Activated CD8-positive, alpha-beta T cell treated with anti-CD3 and anti-CD28 coated beads for 36 hours (primary cell): ENCODE measurements at regions not wholly inside any gene's neighbourhood (a gene's known extent, or its start where the extent isn't known, plus 50 kb on each side); places are given as distances from the start of the nearest gene placed in this dataset.

ENCODE experiments used
- ATAC-seq: fragments of 200-7000 bp; cut with Tn5 transposase; one replicate; pipeline ENCODE4 v1.10.0; 2021; ENCODE audit warnings: mild to moderate bottlenecking, moderate library complexity
- CTCF ChIA-PET: fragments of 350-600 bp; sonication (Branson Sonifier 250); formaldehyde crosslinking; loops from one replicate; lab custom pipeline; 2021; ENCODE audit warnings: antibody characterized with exemption; lab: Charles Lee
- POLR2A ChIA-PET: fragments of 350-600 bp; sonication (Branson Sonifier 250); formaldehyde crosslinking; loops from one replicate; lab custom pipeline; 2021; ENCODE audit warnings: antibody characterized with exemption; lab: Charles Lee
- DNase-seq: peaks from one replicate; pipeline ENCODE4 v3.0.0-alpha.2; 2020
- H3K27ac Mint-ChIP-seq: one replicate; pipeline ENCODE4 v1.8.0; 2021; ENCODE audit warnings: mild to moderate bottlenecking, mixed read lengths
- H3K27me3 Mint-ChIP-seq: one replicate; pipeline ENCODE4 v1.8.0; 2021; ENCODE audit warnings: mixed read lengths
- H3K36me3 Mint-ChIP-seq: one replicate; pipeline ENCODE4 v1.8.0; 2021; ENCODE audit warnings: low read depth, mixed read lengths
- H3K4me1 Mint-ChIP-seq: one replicate; pipeline ENCODE4 v1.8.0; 2021; ENCODE audit warnings: low read depth, mixed read lengths
- H3K4me3 Mint-ChIP-seq: one replicate; pipeline ENCODE4 v1.8.0; 2021; ENCODE audit warnings: mild to moderate bottlenecking, moderate library complexity, mixed read lengths
- H3K9me3 Mint-ChIP-seq: one replicate; pipeline ENCODE4 v1.8.0; 2021; ENCODE audit warnings: mixed read lengths
- intact Hi-C: fragments of 100-400 bp; cut with micrococcal nuclease; formaldehyde crosslinking; loops from one replicate; pipeline ENCODE4 v1.10.0; 2022
- TF ChIP-seq, protein P1 (sequence below): fragments of 200-600 bp; IDR thresholded peaks from one replicate; pipeline ENCODE4 v1.8.0; 2022; ENCODE audit warnings: antibody characterized with exemption, mild to moderate bottlenecking

DNA sequence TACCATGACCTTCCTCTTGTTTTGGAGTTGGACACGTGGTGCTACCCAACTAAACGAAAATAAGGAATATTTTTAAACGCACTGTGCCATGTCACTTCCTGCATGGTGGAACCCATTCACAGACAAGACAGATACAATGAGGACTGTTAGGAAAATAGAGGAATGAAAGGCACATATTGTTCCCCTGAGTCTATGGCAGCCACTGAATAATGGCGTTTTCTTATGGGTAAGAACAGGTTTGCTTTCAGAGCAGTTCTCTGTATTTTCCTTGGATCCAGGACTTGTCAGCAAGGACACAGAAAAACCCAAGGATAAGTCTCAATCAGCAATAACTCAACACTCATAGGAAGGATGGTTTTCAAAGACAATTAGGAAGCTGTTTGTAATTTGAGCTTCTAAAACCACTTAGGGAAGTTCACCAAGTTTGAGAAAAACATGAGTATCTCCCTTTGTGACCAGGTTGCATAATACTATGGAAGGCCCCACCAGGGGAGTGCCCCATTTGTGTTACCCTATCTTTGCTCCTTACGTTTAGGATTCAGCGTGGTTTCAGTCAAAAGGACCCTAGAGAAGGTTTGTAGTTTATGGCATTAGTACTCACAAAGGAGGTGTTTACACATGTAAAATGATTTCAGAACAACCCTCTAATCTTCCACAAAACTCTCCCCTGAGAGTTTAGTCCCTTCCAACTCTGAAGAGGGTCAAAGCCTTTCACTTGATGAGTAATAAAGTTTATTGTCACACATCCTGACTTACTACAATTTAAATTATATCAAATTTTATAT lies 487.2 kb upstream of the ATP11B start:
- TF ChIP-seq, protein P1, sequence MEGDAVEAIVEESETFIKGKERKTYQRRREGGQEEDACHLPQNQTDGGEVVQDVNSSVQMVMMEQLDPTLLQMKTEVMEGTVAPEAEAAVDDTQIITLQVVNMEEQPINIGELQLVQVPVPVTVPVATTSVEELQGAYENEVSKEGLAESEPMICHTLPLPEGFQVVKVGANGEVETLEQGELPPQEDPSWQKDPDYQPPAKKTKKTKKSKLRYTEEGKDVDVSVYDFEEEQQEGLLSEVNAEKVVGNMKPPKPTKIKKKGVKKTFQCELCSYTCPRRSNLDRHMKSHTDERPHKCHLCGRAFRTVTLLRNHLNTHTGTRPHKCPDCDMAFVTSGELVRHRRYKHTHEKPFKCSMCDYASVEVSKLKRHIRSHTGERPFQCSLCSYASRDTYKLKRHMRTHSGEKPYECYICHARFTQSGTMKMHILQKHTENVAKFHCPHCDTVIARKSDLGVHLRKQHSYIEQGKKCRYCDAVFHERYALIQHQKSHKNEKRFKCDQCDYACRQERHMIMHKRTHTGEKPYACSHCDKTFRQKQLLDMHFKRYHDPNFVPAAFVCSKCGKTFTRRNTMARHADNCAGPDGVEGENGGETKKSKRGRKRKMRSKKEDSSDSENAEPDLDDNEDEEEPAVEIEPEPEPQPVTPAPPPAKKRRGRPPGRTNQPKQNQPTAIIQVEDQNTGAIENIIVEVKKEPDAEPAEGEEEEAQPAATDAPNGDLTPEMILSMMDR = no peak
- no peak for ATAC-seq
- no peaks in the 10 kb centered on the region for H3K9me3 Mint-ChIP-seq
- H3K4me1 Mint-ChIP-seq = no peaks in the 10 kb centered on the region
- H3K27ac Mint-ChIP-seq = no peak overlapping the region
- no peaks in the 10 kb centered on the region for H3K36me3 Mint-ChIP-seq
- POLR2A ChIA-PET = no interaction called here
- no peak overlapping the region for H3K4me3 Mint-ChIP-seq
- CTCF ChIA-PET = interaction anchor here (0.8 kb wide), 1 partner anchor 534 kb away, joined by 3 read pairs; no protein-coding TSS in a partner anchor
- no peak for DNase-seq
- H3K27me3 Mint-ChIP-seq = no peaks in the 10 kb centered on the region
- intact Hi-C loops = no loop called here

DNA sequence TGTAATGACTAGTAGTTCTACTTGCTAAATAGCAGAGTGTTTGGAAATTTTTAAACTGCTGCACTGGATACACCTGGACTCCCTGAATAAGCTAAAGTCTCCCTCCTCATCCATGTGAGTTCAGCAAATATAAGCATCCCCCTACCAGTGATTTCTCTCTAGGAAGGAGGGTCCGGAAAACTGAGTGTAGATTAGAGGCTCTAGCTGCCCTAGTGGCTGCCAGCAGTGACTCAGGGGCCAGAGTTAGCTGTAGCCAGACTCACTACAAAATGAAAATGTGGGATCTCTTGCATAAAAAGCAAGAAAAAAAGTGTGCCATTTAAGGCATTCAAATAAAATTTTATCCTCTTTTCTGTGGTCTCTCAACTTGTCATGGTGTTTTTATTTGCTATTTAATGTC lies 485.0 kb upstream of the ATP11B start:
- no peak overlapping the region for H3K27ac Mint-ChIP-seq
- ATAC-seq (no peak), DNase-seq (no peak)
- H3K27me3 Mint-ChIP-seq = no peaks in the 10 kb centered on the region
- ChIA-PET CTCF (no interaction called here), POLR2A (no interaction called here)
- H3K4me1 Mint-ChIP-seq = no peaks in the 10 kb centered on the region
- H3K9me3 Mint-ChIP-seq = peaks cover 4% of the 10 kb centered on the region
- TF ChIP-seq, protein P1 = no peak
- H3K4me3 Mint-ChIP-seq = no peak overlapping the region
- intact Hi-C loops = no loop called here
- no peaks in the 10 kb centered on the region for H3K36me3 Mint-ChIP-seq

DNA sequence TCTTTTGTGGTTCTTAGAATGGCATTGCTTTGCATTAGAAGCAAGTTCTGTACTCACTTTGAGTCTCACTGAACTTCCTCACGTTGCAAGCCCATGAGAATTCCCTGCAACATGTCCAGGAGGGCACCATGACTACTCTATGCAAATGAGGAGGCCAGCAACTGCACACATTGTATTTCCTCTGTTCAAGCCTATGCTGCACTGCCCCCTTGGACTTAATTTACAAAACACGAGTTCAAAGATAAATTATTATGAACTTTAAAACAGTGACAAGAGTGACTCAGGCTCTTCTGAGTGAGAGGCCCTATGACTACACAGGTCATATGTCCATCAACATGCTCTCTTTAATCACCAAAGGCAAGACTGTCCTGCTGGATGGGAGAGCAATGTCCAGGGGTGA lies 484.2 kb upstream of the ATP11B start:
- CTCF ChIA-PET = no interaction called here
- H3K27me3 Mint-ChIP-seq = no peaks in the 10 kb centered on the region

DNA sequence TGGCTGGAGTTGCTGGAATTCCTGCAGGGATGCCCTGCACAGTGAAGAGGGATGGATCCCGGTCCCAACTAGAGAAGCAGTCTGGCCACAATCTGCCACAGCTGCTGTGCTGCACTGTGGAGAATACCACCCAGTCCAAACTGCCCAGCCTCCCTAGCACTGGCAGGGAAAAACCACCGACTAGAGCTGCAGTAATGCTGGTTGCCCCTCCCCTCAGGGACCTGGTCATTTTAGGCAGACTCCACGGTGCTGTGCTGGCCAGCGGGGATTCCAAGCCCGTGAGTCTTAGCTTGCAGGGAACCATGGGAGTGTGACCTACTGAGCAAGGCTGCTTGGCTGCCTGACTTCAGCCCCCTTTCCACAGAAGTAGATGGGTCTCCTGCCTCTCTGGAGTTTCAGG lies 478.0 kb upstream of the ATP11B start:
- H3K4me3 Mint-ChIP-seq = no peak overlapping the region
- H3K9me3 Mint-ChIP-seq = peaks cover 15% of the 10 kb centered on the region
- no peaks in the 10 kb centered on the region for H3K4me1 Mint-ChIP-seq
- no peak overlapping the region for H3K27ac Mint-ChIP-seq
- POLR2A ChIA-PET = no interaction called here
- H3K27me3 Mint-ChIP-seq = no peaks in the 10 kb centered on the region
- DNase-seq (no peak), ATAC-seq (no peak)
- intact Hi-C loops = no loop called here
- CTCF ChIA-PET = no interaction called here
- TF ChIP-seq, protein P1 = no peak
- H3K36me3 Mint-ChIP-seq = no peaks in the 10 kb centered on the region

More for the DNA sequence above, 484.2 kb upstream of the ATP11B start:
- POLR2A ChIA-PET = no interaction called here
- no peak overlapping the region for H3K27ac Mint-ChIP-seq
- no peaks in the 10 kb centered on the region for H3K36me3 Mint-ChIP-seq
- TF ChIP-seq, protein P1 = no peak
- H3K9me3 Mint-ChIP-seq = peaks cover 4% of the 10 kb centered on the region
- ATAC-seq (no peak), DNase-seq (no peak)
- H3K4me1 Mint-ChIP-seq = no peaks in the 10 kb centered on the region
- intact Hi-C loops = no loop called here
- H3K4me3 Mint-ChIP-seq = no peak overlapping the region

DNA sequence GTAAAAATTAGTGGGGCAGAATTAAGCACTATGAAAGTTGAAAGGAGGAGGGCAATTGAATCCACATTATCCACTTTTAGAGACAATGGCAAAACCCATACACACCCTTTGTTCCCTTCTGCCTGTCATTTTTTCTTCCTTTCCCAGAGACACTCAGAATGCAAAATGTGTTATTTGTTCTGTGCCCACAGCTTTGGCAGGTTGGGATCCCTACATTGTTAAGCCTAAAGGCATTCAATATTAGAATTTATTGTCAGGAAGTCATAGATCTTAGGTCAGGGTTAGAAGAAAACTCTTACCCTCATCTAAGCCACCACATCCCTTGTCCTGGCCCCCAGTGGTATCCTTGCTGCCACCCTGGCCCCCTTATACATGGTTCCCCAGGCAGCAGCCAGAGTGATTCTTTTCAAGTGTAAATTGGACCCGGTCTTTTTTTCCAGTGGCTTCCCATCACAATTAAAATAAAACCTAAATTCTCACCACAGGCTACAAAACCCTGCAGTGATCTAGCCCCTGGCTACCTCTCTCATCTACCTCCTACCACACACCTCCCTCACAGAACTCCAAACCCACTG lies 470.1 kb upstream of the ATP11B start:
- POLR2A ChIA-PET = no interaction called here
- peaks cover 12% of the 10 kb centered on the region for H3K9me3 Mint-ChIP-seq
- no peak for ATAC-seq
- intact Hi-C loops = no loop called here
- H3K27me3 Mint-ChIP-seq = no peaks in the 10 kb centered on the region
- H3K4me1 Mint-ChIP-seq = no peaks in the 10 kb centered on the region
- H3K36me3 Mint-ChIP-seq = no peaks in the 10 kb centered on the region
- TF ChIP-seq, protein P1 = no peak
- no peak for DNase-seq
- CTCF ChIA-PET = no interaction called here
- H3K4me3 Mint-ChIP-seq = no peak overlapping the region
- no peak overlapping the region for H3K27ac Mint-ChIP-seq
